ENCODE measurements at regions not wholly inside any gene's neighbourhood (a gene's known extent, or its start where the extent isn't known, plus 50 kb on each side); places are given as distances from the start of the nearest gene placed in this dataset.

- Histone ChIP-seq H3K4me3 (no peak overlapping the region), H3K27ac (no peak overlapping the region), H3K4me1 (replicated peaks in 1 of 2) (peaks cover 0 to 12% of the 10 kb centered on the region in 2 donors)
- no peak for ATAC-seq (replicated peaks in 6 of 8)
- WGBS, 10 experiments, result 13 to 100% (median 87%) methylated on average over 1 to 2 of the region's 2 CpGs; no CpG with 5 or more reads in 4 of the 10 experiments
- in situ Hi-C loops (cut with MboI; ENCODE audit: low pct_unique_long_range_greater_than_20kb in 2 of 9, low sequenced_read_pairs in 9 of 9, unreplicated experiment in 9 of 9), result loop anchor here in 8 of 9 experiments (10.0 to 25.0 kb wide), 6 partner anchors 262 to 737 kb away; partner anchors contain the start of genes LINC00237 (in 2 of the 8) and NKX2-2 (in 2 of the 8)
Observed at GRCh38 chr20:20850407-20850806, 138.0 kb upstream of the RALGAPA2 start.

GRCh38 chr20:20849161-20849560, 136.7 kb upstream of the RALGAPA2 start:
- ATAC-seq (replicated peaks in 6 of 8), result no peak
- in situ Hi-C loops (cut with MboI; ENCODE audit: low pct_unique_long_range_greater_than_20kb in 2 of 9, low sequenced_read_pairs in 9 of 9, unreplicated experiment in 9 of 9), result loop anchor here in 2 of 9 experiments (25.0 kb wide), 2 partner anchors 187 to 663 kb away; partner anchors contain the start of gene NKX2-2 (in 1 of the 2)
- no peak overlapping the region for H3K27ac ChIP-seq
- peaks cover 0 to 12% of the 10 kb centered on the region in 2 donors for H3K4me1 ChIP-seq (replicated peaks in 1 of 2)
- H3K4me3 ChIP-seq, result no peak overlapping the region
- WGBS, 10 experiments, result 20 to 93% (median 66%) methylated on average over 1 to 8 of the region's 9 CpGs; no CpG with 5 or more reads in 2 of the 10 experiments

- 39 to 74% (median 67%) methylated on average over 3 to 11 of the region's 11 CpGs; no CpG with 5 or more reads in 5 of the 10 experiments for WGBS, 10 experiments
Observed at GRCh38 chr20:20847814-20848213, 135.4 kb upstream of the RALGAPA2 start.

GRCh38 chr20:20843982-20844381, 131.5 kb upstream of the RALGAPA2 start:
- no peak overlapping the region for H3K27ac ChIP-seq
- in situ Hi-C loops (cut with MboI; ENCODE audit: low pct_unique_long_range_greater_than_20kb in 2 of 9, low sequenced_read_pairs in 9 of 9, unreplicated experiment in 9 of 9), result loop anchor here in 2 of 9 experiments (25.0 kb wide), 2 partner anchors 182 to 668 kb away; partner anchors contain the start of gene NKX2-2 (in 1 of the 2)
- 20 to 100% (median 29%) methylated on average over 1 to 6 of the region's 6 CpGs; no CpG with 5 or more reads in 4 of the 10 experiments for WGBS, 10 experiments

More at GRCh38 chr20:20847814-20848213, 135.4 kb upstream of the RALGAPA2 start:
- H3K27ac ChIP-seq, result no peak overlapping the region
- in situ Hi-C loops (cut with MboI; ENCODE audit: low pct_unique_long_range_greater_than_20kb in 2 of 9, low sequenced_read_pairs in 9 of 9, unreplicated experiment in 9 of 9), result loop anchor here in 2 of 9 experiments (25.0 kb wide), 2 partner anchors 186 to 664 kb away; partner anchors contain the start of gene NKX2-2 (in 1 of the 2)
- no peak overlapping the region for H3K4me3 ChIP-seq
- peak in 2 of 8 experiments; percentile 57 to 92 for ATAC-seq (replicated peaks in 6 of 8)
- H3K4me1 ChIP-seq (replicated peaks in 1 of 2), result peaks cover 0 to 12% of the 10 kb centered on the region in 2 donors

GRCh38 chr20:20839771-20840170, 127.3 kb upstream of the RALGAPA2 start:
- no peak for ATAC-seq (replicated peaks in 6 of 8)
- Histone ChIP-seq H3K4me1 (replicated peaks in 1 of 2) (no peaks in the 10 kb centered on the region), H3K4me3 (no peak overlapping the region), H3K27ac (no peak overlapping the region)
- in situ Hi-C loops (cut with MboI; ENCODE audit: low pct_unique_long_range_greater_than_20kb in 2 of 9, low sequenced_read_pairs in 9 of 9, unreplicated experiment in 9 of 9), result loop anchor here in 2 of 9 experiments (25.0 kb wide), 2 partner anchors 177 to 673 kb away; partner anchors contain the start of gene NKX2-2 (in 1 of the 2)

More at GRCh38 chr20:20843982-20844381, 131.5 kb upstream of the RALGAPA2 start:
- ATAC-seq (replicated peaks in 6 of 8), result no peak
- Histone ChIP-seq H3K4me3 (no peak overlapping the region), H3K4me1 (replicated peaks in 1 of 2) (peaks cover 0 to 10% of the 10 kb centered on the region in 2 donors)

- in situ Hi-C loops (cut with MboI; ENCODE audit: low pct_unique_long_range_greater_than_20kb in 2 of 9, low sequenced_read_pairs in 9 of 9, unreplicated experiment in 9 of 9), result loop anchor here in 2 of 9 experiments (25.0 kb wide), 2 partner anchors 175 to 675 kb away; partner anchors contain the start of gene NKX2-2 (in 1 of the 2)
- WGBS, 10 experiments, result 0 to 90% (median 25%) methylated on average over 1 to 18 of the region's 19 CpGs
- ATAC-seq (replicated peaks in 6 of 8), result peak in 7 of 8 experiments; percentile 38 to 81 (median 47)
Observed at GRCh38 chr20:20837574-20838021, 125.2 kb upstream of the RALGAPA2 start.

GRCh38 chr20:20836836-20837235, 124.4 kb upstream of the RALGAPA2 start:
- Histone ChIP-seq H3K27ac (no peak overlapping the region), H3K4me1 (replicated peaks in 1 of 2) (no peaks in the 10 kb centered on the region), H3K4me3 (no peak overlapping the region)
- 0 to 93% (median 31%) methylated on average over 1 to 6 of the region's 6 CpGs; no CpG with 5 or more reads in 1 of the 10 experiments for whole genome bisulfite sequencing, 10 experiments
- ATAC-seq (replicated peaks in 6 of 8), result no peak
- in situ Hi-C loops (cut with MboI; ENCODE audit: low pct_unique_long_range_greater_than_20kb in 2 of 9, low sequenced_read_pairs in 9 of 9, unreplicated experiment in 9 of 9), result loop anchor here in 2 of 9 experiments (25.0 kb wide), 2 partner anchors 175 to 675 kb away; partner anchors contain the start of gene NKX2-2 (in 1 of the 2)

More at GRCh38 chr20:20837574-20838021, 125.2 kb upstream of the RALGAPA2 start:
- H3K27ac ChIP-seq, result no peak overlapping the region
- no peaks in the 10 kb centered on the region for H3K4me1 ChIP-seq (replicated peaks in 1 of 2)
- no peak overlapping the region for H3K4me3 ChIP-seq

- Histone ChIP-seq H3K4me3 (no peak overlapping the region), H3K4me1 (replicated peaks in 1 of 2) (no peaks in the 10 kb centered on the region), H3K27ac (no peak overlapping the region)
- 0 to 77% (median 68%) methylated on average over 2 to 5 of the region's 7 CpGs; no CpG with 5 or more reads in 4 of the 10 experiments for WGBS, 10 experiments
- in situ Hi-C loops (cut with MboI; ENCODE audit: low pct_unique_long_range_greater_than_20kb in 2 of 9, low sequenced_read_pairs in 9 of 9, unreplicated experiment in 9 of 9), result loop anchor here in 2 of 9 experiments (25.0 kb wide), 2 partner anchors 174 to 676 kb away; partner anchors contain the start of gene NKX2-2 (in 1 of the 2)
- ATAC-seq (replicated peaks in 6 of 8), result no peak
Observed at GRCh38 chr20:20835897-20836296, 123.5 kb upstream of the RALGAPA2 start.

GRCh38 chr20:20834008-20834407, 121.6 kb upstream of the RALGAPA2 start:
- peak in 3 of 8 experiments; percentile 65 to 75 (median 75) for ATAC-seq (replicated peaks in 6 of 8)
- Histone ChIP-seq H3K4me3 (no peak overlapping the region), H3K27ac (no peak overlapping the region), H3K4me1 (replicated peaks in 1 of 2) (no peaks in the 10 kb centered on the region)
- in situ Hi-C loops (cut with MboI; ENCODE audit: low pct_unique_long_range_greater_than_20kb in 2 of 9, low sequenced_read_pairs in 9 of 9, unreplicated experiment in 9 of 9), result loop anchor here in 2 of 9 experiments (25.0 kb wide), 2 partner anchors 172 to 678 kb away; partner anchors contain the start of gene NKX2-2 (in 1 of the 2)
- 13 to 100% (median 63%) methylated on average over 1 of the region's 1 CpG; no CpG with 5 or more reads in 5 of the 10 experiments for WGBS, 10 experiments

GRCh38 chr20:20832715-20833114, 120.3 kb upstream of the RALGAPA2 start:
- ATAC-seq (replicated peaks in 6 of 8), result peak in 1 of 8 experiments; percentile 12

GRCh38 chr20:20831794-20832193, 119.3 kb upstream of the RALGAPA2 start:
- in situ Hi-C loops (cut with MboI; ENCODE audit: low pct_unique_long_range_greater_than_20kb in 2 of 9, low sequenced_read_pairs in 9 of 9, unreplicated experiment in 9 of 9), result loop anchor here in 2 of 9 experiments (25.0 kb wide), 2 partner anchors 169 to 681 kb away; partner anchors contain the start of gene NKX2-2 (in 1 of the 2)
- Histone ChIP-seq H3K4me1 (replicated peaks in 1 of 2) (no peaks in the 10 kb centered on the region), H3K4me3 (no peak overlapping the region), H3K27ac (no peak overlapping the region)
- ATAC-seq (replicated peaks in 6 of 8), result no peak
- 63 to 100% (median 80%) methylated on average over 1 to 6 of the region's 6 CpGs; no CpG with 5 or more reads in 1 of the 10 experiments for WGBS, 10 experiments

More at GRCh38 chr20:20832715-20833114, 120.3 kb upstream of the RALGAPA2 start:
- 17 to 83% (median 61%) methylated on average over 1 of the region's 1 CpG; no CpG with 5 or more reads in 4 of the 10 experiments for WGBS, 10 experiments
- in situ Hi-C loops (cut with MboI; ENCODE audit: low pct_unique_long_range_greater_than_20kb in 2 of 9, low sequenced_read_pairs in 9 of 9, unreplicated experiment in 9 of 9), result loop anchor here in 2 of 9 experiments (25.0 kb wide), 2 partner anchors 170 to 680 kb away; partner anchors contain the start of gene NKX2-2 (in 1 of the 2)
- no peak overlapping the region for H3K4me3 ChIP-seq
- H3K27ac ChIP-seq, result no peak overlapping the region
- H3K4me1 ChIP-seq (replicated peaks in 1 of 2), result no peaks in the 10 kb centered on the region

GRCh38 chr20:20829681-20830080, 117.2 kb upstream of the RALGAPA2 start:
- Histone ChIP-seq H3K4me1 (replicated peaks in 1 of 2) (no peaks in the 10 kb centered on the region), H3K27ac (no peak overlapping the region), H3K4me3 (no peak overlapping the region)
- 0 to 57% (median 0%) methylated on average over 1 of the region's 2 CpGs; no CpG with 5 or more reads in 7 of the 10 experiments for WGBS, 10 experiments
- in situ Hi-C loops (cut with MboI; ENCODE audit: low pct_unique_long_range_greater_than_20kb in 2 of 9, low sequenced_read_pairs in 9 of 9, unreplicated experiment in 9 of 9), result loop anchor here in 3 of 9 experiments (10.0 to 25.0 kb wide), 3 partner anchors 155 to 683 kb away; partner anchors contain the start of gene NKX2-2 (in 1 of the 3)
- ATAC-seq (replicated peaks in 6 of 8), result peak in 2 of 8 experiments; percentile 60 to 74
